Bone marrow (tissue), 2 donors: ENCODE measurements at regions not wholly inside any gene's neighbourhood (a gene's known extent, or its start where the extent isn't known, plus 50 kb on each side); places are given as distances from the start of the nearest gene placed in this dataset.
"Not testable (repeated sequence)": the region's sequence is repeated elsewhere in the genome, so short reads cannot be mapped to it uniquely, and the experiment has no call there.

Experiments
- DNase-seq, 2 donors: peaks; one replicate each; lab custom pipeline; 2025; lab: John Stamatoyannopoulos, UW

DNA sequence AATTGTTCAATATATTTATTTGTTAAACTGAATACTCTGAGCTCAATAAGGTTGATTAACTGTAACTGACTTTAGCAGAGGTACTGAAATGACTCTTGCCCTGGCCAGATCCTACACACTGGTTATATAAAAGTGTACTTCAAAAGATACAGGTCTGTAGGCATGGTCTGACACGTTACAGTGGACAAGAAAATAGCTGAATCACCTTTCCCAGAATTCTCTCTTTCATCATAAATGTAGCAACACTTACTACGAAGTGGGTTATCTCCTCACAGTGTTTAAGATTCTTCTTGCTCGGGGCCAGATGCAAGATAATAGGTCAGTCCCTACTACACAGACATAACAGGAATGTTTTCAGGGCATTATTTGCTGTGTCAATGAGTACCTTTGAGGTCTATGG is 107.0 kb upstream of the ZC3H15 start:
- no peak for DNase-seq

DNA sequence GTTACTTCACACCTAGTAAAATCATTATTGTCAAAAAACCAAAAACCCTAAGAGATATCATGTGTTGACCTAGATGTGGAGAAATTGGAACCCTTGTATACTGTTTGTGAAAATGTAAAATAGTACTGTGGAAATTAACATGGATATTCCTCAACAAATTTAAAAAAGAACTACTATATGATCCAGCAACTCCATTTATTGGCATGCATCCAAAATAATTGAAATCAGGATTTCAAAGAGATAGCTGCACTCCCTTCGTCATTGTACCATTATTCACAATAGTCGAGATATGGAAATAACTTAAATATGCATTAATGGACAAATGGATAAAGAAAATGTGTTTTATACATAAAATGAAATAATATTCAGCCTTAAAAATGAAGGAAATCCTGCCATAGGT is 105.3 kb upstream of the ZC3H15 start:
- DNase-seq: no peak

DNA sequence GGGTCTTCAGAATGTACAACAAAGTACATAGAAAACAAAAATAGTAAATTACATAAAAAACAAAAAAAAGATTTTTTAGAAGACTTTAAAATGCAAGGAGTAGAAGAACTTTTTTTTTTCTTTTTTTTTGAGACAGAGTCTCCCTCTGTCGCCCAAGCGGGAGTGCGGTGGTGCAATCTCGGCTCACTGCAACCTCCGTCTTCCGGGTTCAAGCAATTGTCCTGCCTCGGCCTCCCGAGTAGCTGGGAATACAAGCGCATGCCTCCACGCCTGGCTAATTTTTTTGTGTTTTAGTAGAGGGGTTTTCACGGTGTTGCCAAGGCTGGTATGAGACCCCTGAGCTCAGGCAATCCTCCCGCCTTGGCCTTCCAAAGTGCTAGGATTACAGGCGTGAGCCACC is 104.5 kb upstream of the ZC3H15 start:
- no peak for DNase-seq

DNA sequence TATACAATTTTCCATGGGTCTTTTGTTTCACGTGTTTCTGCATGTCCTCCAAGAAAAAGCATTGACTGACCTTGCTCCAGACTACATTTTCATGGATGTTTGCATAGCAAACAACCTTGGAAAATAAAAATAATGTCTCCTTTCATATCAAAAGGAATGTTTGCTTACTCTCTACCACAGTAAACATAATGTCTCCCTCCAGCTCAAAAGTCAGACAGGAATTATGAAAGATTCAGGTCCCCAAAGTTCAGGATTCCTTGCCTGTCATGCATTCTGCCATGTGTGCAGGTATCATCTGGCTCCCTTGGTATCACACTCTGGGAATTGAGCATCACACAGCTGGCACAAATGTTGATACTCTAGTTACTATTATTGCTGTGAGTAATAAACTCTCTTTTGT is 103.1 kb upstream of the ZC3H15 start:
- no peak for DNase-seq

DNA sequence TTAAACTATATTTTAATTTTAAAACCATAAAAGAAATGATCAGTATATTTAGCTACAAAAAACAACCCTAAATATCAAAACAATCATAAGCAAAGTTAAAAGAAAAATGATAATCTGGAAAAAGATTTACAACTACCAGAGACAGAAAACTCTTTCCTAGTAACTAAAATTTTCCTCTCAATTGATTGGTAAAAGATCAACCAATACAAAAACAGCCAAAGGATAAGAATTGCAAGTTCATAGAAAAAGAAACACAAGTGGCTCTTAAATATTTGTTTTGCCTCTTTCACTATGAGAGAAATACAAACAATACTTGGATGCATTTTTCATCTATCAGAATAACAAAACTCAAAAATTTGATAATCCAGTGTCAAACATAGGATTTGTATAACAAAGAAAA is 101.8 kb upstream of the ZC3H15 start:
- no peak for DNase-seq

DNA sequence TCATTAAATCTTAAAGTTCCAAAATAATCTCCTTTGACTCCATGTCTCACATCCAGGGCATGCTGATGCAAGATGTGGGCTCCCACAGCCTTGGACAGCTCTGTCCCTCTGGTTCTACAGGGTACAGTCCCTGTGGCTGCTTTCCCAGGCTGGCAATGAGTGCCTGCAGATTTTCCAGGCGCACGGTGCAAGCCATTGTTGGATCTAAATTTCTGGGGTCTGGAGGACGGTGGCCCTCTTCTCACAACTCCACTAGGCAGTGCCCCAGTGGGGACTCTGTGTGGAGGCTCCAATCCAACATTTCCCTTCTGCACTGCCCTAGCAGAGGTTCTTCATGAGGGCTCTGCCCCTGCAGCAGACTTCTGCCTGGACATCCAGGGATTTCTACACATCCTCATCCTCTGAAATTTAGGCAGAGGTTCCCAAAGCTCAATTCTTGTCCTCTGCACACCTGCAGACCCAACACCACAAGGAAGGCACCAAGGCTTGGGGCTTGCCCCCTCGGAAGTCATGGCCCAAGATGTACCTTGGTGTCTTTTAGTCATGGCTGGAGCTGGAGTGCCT is 100.3 kb upstream of the ZC3H15 start:
- DNase-seq: not testable (repeated sequence)

DNA sequence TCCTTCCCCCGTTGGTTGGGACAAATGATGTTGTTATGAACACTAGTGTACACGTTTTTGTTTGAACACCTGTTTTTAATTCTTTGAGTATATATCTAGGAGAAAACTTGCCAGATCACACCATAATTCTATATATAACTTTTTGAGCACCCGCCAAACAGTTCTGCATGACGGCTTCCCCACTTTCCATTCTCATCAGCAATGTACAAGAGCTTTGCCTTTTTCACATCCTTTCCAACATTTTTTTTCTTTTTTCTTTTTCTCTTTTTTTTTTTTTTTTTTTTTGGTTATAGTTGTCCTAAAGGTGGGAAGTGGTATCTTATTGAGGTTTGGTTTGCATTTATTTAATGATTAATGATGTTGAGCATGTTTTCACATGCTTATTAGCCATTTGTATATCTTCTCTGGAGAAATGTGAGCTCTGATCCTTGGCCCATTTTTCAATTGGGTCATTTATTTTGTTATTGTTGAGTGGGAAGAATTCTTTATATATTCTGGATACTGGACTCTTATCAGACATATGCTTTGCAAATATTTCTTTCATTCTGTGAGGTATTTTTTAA is 86.9 kb upstream of the ZC3H15 start:
- no peak for DNase-seq

DNA sequence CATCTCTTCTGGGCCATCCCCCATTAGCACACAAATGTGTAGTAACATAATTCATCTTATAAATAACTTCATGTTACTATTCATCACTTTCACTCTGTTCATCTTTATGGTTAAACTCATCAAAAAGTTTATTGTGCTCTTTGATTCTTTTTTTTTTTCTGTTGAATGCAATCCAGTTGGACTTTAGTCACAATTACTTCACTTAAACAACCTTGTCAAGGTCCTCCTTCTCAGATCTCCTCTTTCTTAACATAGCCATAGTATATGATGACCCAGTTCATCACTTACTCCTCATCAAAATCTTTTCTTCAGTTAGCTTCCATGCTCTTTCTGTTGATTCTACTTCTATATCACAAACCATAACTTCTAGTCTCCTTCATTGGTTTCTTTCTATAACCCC is 80.2 kb upstream of the ZC3H15 start:
- no peak for DNase-seq

DNA sequence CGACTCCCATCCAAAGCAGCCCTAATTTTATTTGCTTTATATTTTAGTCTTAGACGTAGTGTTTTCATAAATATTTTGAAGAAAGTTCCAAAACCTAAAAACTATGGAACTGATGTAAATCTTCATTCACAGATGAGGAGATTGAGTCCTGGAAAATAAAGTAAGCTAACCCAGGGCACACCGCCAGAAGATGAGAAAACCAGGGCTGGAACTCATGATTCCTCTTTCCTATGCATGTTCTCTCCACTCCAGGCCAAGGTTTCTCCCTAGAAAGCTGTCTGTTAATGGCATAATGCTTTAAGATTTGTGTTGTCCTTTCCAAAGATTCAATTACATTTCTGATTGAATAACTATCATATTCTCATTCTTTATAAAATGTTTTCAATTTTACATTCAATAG is 78.4 kb upstream of the ZC3H15 start:
- no peak for DNase-seq

DNA sequence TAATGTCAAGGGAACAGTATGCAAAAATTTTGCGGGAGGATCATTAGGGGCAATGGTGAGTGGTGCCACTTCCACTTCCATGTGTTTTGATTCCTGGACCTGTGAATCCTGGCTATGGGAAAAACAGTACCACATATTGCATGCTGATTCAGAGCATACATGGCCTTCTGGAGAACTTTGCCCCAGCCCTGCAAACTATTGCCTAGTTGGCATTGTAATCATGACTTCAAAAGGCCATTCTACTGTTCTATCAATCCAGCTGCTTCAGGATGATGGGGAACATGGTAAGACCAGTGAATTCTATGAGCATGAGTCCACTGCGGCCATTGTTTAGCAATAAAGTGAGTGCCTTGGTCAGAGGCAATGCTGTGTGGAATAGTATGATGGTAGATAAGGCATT is 75.3 kb upstream of the ZC3H15 start:
- DNase-seq: no peak

DNA sequence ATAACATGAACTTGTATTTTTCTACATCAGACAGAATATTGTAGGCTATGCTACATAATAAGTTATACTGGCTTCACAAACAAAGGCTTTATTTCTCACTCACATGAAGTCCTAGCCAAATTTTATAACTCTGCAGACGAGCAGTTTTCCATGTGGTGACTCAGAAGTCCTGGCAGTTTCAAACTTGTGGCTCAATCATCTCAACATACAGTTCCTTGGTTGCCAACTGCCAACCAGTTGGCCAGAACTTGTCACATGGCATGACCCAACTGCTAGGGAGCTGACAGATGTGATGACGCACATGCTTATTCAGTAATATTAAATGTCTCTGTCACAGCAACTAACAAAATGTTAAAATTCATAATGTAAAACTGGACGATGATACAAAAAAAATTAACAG is 63.8 kb upstream of the ZC3H15 start:
- no peak for DNase-seq

DNA sequence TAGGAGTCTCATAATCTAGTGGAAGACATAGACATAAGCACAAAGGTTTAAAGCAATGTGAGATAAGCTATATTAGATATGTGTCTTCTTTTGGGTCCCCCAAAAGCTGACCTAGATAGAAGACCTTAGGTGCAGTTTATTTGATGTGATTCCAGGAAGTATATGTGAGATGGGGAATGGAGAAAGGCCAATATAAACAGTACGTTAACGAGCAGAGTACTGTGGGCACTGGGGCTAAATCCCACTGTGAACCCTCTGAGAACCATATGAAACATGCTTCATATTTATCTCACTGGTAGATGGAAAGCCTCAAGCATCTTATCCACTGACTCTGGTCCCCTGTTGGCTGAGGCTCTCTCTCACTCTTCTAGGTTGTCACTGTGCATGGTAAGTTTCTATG is 62.6 kb upstream of the ZC3H15 start:
- DNase-seq: no peak

DNA sequence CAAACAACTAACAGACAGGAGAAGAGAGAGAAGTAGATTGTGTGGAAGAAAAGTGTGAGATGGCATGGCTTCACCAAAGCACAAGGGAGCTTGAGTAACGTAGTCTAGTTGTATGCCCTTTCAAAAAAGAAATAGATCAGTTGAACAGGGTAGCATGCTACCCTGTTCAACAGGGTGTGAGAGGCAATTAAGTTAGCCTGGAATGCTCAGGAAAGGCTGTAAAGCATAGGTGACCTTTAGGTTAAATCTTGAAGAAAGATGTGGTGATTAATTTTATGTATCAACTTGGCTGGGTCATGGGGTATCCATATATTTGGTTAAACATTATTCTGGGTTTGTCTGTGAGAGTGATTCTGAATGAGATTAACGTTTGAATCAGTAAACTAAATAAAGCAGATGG is 61.8 kb upstream of the ZC3H15 start:
- DNase-seq: no peak

DNA sequence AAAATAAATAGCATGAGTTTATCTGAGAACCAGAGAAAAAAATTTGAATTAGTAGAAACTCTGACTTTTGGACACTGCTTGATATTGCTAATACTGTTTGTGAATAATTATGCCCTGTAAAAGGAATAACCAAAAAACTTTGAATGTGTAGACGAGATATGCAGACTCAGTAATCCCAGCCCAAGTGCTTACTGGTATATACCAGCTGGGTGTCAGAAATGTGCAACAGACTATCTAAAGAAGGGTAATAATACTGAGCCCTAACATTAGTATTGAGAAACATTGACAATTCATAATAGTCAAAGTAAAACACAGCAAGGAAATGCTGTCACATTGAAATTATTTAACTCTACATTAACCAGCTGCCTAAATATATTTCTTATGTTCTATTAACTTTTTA is 60.5 kb upstream of the ZC3H15 start:
- DNase-seq: no peak

DNA sequence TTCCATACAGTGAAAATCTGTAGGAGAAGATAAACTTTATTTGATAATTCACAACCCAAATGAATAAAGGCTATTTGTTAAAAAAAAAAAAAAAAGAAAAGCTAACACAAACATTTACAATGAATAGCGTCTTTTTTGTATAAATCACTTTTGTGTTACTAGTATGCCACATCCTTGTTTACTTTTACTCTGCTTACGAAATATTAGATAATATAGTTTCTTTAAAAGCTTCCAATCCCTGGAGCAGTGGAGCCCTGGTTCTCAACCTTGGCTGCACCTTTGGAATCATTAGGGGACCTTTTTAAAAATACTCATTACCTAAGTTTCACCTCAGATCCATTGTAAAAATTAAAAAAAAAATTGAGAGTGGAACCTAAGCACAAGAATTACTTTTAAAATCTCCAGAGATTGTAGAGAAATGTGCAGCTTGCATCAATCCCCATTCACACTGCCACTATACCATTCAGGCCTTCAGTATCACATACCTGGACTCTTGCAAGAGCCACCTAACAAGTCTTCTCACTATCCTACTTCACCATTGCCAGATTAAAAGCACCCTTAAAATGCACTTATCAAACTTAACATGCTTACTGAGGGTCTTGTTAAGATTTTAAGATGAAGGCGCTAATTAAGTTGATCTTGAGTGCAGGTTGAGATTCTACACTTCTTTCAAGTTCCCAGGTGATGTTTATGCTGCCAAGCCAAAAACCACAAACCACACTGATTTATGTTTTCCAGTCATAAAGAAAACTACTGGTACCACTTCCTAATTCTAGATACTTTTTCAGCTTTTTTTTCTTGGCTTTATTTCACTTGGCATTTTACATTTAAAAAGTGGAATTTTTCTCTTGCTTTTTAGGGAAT is 59.7 kb upstream of the ZC3H15 start:
- DNase-seq: no peak

DNA sequence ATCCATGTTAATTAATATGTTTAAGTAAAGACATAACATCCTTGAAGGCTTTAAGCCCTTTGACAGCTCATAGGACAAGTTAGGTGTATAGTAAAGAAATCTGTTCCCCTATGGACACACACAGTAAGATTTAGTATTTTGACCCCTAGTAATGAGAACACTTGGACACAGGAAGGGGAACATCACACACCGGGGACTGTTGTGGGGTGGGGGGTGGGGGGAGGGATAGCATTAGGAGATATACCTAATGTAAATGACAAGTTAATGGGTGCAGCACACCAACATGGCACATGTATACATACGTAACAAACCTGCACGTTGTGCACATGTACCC is 59.1 kb upstream of the ZC3H15 start:
- not testable (repeated sequence) for DNase-seq

DNA sequence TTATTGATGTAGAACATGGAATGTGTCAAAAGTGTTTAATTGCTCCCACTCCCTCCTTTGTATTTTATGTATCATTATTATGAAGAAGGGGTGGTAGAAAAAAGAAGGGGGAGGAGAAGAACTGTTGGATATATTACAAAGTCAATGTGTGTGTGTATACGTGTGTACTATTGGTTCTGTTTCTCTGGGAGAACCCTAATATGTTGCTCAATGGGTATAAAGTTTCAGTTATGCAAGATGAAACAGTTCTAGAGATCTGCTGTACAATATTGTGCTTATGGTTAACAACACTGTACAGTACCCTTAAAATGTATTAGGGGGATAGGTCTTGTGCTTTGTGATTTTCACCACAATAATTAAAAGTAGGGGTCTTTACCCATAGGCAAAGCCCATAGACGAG is 58.1 kb upstream of the ZC3H15 start:
- DNase-seq: no peak

DNA sequence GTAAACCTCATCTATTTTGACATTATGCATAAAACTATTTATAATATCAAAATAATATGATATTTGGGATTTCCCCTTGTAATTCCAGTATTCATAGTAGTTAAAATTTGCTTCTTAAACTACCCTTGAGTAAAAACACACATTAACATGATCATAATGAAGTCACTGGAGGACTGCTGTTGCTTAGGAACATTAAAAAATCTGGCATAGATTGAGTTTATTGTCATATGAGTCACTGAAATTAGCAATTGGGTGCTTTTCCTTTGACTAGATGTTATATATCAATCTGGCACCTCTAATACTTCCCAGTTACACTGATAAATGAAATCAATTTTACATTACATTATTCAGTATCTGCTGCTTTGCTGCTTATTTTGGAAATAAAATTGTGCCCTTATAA is 57.0 kb upstream of the ZC3H15 start:
- DNase-seq: no peak

DNA sequence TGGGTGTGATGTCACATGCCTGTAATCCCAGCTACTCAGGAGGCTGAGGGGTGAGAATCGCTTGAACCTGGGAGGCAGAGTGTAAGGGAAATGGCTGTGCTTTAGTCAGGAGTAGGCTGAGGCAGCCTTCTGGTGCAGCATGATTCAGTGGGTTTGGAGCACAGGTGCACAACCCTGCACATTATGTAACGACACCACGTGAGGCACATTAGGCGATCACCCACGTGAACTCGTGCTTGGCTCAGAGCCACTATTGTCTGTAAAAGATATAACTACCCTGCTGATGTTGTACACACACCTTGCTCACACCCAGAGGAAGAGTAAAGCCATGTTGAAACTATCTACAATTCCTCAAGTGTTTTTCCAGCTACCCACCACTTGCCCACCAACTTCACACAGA is 54.8 kb upstream of the ZC3H15 start:
- DNase-seq: no peak

DNA sequence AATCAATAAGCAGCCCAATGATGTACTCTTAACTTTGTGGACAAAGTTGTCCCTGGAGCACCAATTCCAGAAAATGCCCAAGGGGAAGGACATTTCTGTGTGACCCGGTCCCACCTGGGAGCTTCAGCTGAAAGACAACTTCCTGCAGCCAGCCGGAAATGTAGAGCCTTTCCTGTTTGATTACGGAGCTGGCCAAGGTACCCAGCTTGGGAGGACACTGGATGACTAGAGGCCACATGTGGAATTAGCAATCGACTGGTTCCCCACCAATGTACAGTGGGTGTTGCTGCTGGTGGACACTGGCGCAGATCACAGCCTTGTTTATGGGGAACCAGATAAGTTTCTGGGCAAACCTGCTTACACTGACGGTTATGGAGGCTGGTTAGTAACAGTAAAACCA is 53.0 kb upstream of the ZC3H15 start:
- DNase-seq: no peak

DNA sequence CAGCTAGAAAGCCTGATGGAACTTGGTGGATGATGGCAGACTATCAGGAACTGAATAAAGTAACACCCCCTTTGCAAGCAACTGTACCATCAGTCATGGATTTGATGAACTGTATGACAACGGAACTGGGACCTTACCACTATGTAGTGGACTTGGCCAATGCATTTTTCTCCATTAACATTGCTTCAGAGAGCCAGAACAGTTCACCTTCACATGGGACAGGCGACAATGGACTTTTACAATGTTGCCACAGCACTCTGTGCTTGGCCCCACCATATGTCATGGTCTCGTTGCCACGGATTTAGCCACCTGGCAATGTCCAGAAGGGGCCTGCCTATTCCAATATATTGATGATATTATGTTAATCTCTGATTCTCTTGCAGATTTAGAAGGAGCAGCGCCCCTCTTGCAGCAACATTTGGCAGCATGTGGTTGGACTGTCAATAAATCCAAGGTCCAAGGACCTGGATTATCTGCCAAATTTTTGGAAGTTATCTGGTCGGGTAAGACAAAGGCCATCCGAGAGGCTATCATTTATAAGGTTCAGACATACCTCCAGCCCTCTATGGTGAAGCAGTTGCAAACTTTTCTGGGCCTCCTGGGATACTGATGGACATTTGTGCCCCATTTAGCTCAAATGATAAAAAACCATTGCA is 52.2 kb upstream of the ZC3H15 start:
- DNase-seq: no peak
